GM13976 (cell line): ENCODE measurements at regions not wholly inside any gene's neighbourhood (a gene's known extent, or its start where the extent isn't known, plus 50 kb on each side); places are given as distances from the start of the nearest gene placed in this dataset.
A peak's percentile ranks its signal among the peaks of the same experiment; 100 is the strongest.
"Not testable (repeated sequence)": the region's sequence is repeated elsewhere in the genome, so short reads cannot be mapped to it uniquely, and the experiment has no call there.

ENCODE experiments used
- DNase-seq: peaks from one replicate; pipeline ENCODE4 v3.0.0; 2012; ENCODE audit warnings: low spot score
- in situ Hi-C: fragments of 300-500 bp; cut with MboI; formaldehyde crosslinking; loops from one replicate; pipeline ENCODE4 v1.12.0; 2022; ENCODE audit warnings: low sequenced_read_pairs, mixed read lengths, inconsistent platforms; ENCODE audit not compliant: unreplicated experiment
- TF ChIP-seq, protein P1 (sequence below): IDR thresholded peaks from 2 replicates; pipeline ENCODE4 v1.5.1; 2012; ENCODE audit warnings: borderline replicate concordance, mild to moderate bottlenecking; ENCODE audit not compliant: insufficient read depth; ENCODE audit errors: extremely low read depth, missing control alignments, control extremely low read depth

DNA sequence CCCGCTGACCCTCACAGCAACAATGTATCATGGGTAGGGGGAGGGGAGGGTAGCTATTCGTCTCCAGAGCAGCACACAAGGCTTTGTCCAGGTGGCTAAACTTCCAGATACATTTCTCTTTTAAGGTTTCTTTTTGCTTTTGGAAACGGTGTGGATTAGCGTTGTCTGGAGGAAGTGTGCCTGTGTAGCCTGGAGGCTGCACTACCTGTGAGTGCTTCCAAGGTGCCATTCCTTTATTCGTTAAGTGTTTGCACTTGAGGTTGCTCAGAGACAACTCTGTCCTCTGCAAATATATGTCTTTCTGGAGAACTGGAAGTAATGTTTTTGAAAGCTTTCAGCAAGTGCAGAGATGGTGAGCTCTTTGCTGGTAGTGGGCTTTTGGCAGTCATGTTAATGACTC lies 53.1 kb downstream of the HSFY1 start:
- DNase-seq, in situ Hi-C loops: not testable (repeated sequence)

DNA sequence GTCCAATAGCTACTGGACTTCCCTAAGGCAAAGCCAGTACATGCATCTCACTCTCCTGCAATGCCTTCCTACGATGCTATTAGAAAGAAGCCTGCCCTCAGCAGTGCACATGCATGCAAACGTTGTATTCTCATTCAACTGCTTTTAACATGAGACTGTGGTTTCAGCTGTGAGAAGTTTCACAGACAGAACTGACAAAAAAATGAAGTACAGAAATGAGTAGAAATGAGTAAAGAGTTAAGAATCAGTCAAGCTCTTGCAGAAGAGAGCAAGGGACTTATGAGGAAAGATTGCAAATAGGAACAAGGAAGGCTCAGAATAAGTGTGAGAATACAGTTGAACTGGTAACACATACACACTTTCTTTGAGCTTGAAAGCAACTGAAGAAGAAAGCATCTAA lies 54.8 kb downstream of the HSFY1 start:
- DNase-seq, in situ Hi-C loops: not testable (repeated sequence)

DNA sequence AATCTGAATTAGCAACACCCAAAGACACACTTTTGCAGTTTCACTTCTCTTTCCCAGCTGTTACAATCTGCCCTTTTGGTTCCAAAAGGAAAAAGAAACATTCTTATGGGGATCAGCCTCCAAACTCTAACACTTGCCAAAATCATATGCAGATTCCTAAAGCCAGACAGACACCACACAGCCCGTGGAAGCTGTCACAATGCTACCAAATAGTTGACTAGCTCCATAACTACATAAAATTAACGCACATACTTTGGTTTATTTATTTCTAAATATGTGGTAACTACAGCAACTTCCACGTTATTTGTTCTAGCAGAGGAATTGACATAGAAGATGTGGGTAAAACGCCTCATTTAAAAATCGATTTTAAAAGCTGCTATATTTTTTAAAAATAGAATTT lies 59.7 kb downstream of the HSFY1 start:
- DNase-seq, in situ Hi-C loops: not testable (repeated sequence)

DNA sequence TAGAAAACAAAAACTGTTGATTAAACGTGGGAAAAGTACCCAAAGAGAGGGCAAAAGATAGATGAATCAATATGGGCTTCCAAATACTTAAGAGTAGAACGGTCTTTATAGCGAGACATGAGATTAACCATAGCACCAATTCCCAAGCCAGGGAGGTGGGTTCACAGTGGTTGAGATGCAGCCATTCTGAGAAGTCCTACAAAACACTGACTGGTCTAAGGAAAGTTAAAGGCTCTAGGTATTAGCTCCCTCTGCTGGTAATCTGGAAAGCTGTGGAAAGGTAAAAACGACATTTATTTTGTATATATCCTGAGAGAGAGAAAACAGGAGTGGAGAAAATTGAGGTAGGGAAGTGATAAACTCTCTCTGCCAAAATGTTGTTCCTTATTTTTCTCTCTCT lies 61.7 kb downstream of the HSFY1 start:
- in situ Hi-C loops, DNase-seq: not testable (repeated sequence)

DNA sequence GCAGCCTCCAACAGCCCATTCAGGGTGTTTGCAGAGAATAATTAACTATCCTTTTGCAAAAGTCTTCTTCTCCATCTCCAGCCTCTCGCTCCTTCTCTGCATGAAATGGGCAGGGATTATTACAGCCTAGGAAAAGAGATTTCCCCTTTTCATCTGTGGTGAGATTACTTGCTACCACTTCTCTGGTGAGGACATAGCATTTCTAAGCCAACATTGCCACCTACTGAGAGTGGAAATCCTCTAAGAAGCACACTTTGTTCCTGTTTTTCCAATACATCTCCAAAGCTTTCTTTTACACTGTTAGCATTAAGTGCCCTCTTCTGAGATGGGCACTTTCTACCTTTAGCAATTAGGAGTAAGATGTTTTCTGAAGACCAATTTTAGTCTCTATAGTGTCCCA lies 69.3 kb downstream of the HSFY1 start:
- DNase-seq, in situ Hi-C loops: not testable (repeated sequence)

DNA sequence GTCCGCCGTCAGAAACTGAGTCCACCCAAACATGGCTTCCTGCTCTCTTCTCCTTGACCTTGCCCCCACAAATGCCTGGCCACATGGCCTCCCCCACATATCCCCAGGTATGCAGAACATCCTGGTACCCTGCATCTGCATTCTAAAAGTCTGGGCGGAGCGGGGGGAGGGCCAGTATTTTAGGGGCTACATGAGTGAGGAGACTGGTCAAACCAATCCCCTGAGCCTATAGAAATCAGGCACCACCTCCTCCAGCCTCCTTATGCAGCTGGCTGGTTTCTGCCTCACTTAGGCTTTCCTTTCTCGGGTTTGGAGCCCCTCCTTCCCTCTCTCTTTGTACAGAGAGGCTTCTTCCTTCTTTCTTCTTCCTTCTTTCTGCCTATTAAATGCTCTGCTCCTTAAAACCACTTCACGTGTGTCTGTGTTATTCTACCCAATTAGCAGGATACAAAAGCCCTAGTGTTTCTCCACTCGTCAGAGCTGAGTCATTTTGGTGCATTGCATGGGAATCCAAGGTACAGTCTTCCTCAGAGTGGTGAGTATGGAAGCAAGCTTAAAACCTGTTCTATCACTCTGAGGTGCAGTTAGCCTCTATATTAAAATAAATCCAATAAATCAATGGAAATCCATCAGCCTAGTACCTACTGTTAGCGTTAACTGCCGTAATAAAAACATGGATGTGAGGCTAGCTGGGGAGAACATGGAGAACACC lies 83.4 kb downstream of the HSFY1 start:
- DNase-seq, in situ Hi-C loops: not testable (repeated sequence)

DNA sequence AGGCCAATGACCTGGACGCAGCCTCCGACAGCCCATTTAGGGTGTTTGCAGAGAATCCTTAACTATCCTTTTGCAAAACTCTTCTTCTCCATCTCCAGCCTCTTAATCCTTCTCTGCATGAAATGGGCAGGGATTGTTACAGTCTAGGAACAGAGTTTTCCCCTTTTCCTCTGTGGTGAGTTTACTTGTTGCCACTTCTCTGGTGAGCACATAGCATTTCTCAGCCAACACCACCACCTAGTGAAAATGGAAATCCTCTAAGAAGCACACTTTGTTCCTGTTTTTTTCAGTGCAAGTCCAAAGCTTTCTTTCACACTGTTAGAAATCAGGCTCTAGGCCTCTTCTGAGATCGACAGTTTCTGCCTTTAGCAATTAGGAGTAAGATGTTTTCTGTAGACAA lies 84.1 kb downstream of the HSFY1 start:
- in situ Hi-C loops, result not testable (repeated sequence)

DNA sequence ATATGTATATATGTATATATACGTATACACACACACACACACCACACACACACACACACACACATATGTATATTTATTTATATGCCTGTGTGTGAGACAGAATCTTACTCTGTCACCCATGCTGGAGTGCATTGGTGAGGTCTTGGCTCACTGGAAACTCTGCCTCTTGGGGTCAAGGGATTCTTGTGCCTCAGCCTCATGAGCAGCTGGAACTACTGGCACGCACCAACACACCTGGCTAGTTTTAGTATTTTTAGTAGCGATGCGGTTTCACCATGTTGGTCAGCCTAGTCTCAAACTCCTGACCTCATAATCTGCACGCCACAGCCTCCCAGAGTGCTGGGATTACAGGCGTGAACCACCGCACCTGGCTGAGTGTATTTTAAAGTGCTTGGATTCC lies 85.1 kb downstream of the HSFY1 start:
- DNase-seq, in situ Hi-C loops: not testable (repeated sequence)

More for the DNA sequence above, 84.1 kb downstream of the HSFY1 start:
- DNase-seq, result not testable (repeated sequence)

DNA sequence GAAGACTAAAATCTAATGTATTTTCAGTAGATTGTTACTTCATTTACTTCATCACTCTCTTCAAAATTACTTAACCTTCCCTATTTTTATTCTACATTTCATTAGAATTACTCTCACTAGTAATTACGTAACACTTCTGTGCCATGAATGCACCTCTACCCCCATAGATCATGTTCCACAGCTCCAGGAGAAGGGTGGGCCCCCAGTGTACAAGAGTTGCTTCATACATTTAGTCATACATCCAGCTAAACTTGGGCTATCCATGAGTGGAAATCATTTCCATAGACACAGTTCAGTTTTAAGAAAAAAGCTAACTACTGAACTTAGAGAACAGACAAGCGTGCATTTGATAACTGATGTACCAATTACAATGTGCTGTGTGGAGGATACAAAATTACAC lies 104.2 kb downstream of the HSFY1 start:
- DNase-seq, result no peak
- in situ Hi-C loops, result no loop called here
- TF ChIP-seq, protein P1, sequence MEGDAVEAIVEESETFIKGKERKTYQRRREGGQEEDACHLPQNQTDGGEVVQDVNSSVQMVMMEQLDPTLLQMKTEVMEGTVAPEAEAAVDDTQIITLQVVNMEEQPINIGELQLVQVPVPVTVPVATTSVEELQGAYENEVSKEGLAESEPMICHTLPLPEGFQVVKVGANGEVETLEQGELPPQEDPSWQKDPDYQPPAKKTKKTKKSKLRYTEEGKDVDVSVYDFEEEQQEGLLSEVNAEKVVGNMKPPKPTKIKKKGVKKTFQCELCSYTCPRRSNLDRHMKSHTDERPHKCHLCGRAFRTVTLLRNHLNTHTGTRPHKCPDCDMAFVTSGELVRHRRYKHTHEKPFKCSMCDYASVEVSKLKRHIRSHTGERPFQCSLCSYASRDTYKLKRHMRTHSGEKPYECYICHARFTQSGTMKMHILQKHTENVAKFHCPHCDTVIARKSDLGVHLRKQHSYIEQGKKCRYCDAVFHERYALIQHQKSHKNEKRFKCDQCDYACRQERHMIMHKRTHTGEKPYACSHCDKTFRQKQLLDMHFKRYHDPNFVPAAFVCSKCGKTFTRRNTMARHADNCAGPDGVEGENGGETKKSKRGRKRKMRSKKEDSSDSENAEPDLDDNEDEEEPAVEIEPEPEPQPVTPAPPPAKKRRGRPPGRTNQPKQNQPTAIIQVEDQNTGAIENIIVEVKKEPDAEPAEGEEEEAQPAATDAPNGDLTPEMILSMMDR, result no peak

DNA sequence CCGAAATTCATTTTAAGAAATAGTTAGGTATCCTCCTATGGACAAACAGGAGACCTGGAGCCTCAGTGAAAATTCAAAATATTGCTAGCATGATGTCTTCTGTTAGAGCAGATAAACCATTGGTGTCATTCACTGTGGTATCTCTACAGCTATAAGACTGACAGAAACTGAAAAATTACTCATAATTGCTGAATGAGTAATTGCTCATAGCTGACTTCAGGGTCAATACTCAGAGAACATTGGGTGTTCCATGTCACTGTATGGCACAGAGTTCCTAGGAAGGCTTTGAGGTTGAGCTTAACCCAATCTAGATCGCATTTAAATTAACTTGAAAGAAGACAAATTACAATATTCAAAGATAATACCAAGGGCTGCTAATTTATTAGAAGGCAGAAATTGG lies 109.0 kb downstream of the HSFY2 start:
- DNase-seq, result no peak
- TF ChIP-seq, protein P1, result no peak

DNA sequence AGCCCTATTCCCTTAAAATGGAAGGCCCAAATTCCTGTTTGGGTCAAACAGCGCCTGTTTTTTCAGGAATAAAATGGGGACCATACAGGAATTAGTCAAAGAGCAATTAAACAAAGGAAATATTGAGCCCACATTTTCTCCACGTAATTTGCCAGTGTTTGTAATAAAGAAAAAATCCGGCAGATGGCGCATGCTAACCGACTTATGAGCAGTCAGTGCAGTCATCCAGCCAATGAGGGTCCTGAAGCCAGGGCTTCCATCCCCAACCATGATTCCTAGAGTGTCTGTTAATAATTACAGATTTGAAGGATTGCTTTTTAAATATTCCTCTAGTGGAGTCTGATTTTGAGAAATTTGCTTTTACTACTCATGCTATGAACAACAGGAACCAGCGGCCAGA lies 103.7 kb downstream of the HSFY2 start:
- TF ChIP-seq, protein P1, result no peak
- peak; percentile 3 for DNase-seq
- in situ Hi-C loops, result no loop called here

More for the DNA sequence above, 109.0 kb downstream of the HSFY2 start:
- in situ Hi-C loops, result no loop called here
